ENCODE measurements at regions not wholly inside any gene's neighbourhood (a gene's known extent, or its start where the extent isn't known, plus 50 kb on each side); places are given as distances from the start of the nearest gene placed in this dataset.

DNA sequence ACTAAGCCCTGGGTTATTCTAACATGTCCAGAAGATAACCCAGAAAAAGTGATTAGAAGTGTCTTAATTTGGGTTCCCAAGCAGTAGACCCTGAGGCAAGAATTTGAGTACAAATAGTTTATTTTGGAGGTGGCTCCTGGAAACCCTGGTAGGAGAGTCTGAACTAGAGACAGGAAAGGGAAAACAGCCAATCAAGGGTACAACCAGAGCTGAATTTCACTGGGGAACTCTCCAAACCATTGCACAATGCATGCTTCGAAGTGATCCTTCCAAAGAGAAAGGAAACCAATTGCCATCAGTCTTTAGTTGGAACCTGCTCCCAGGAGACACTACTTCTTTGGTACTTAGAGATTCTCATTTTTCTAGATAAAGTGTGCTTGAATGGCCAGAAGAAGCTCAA, 361.5 kb downstream of the MBD2 start:
- peaks cover 7% of the 10 kb centered on the region for H3K4me1 Mint-ChIP-seq
- H3K36me3 Mint-ChIP-seq (ENCODE audit: low read depth), result no peaks in the 10 kb centered on the region
- H3K27ac Mint-ChIP-seq (ENCODE audit: unreplicated experiment), result no peak overlapping the region
- H3K27me3 Mint-ChIP-seq (ENCODE audit: low read depth), result no peaks in the 10 kb centered on the region
- no peaks in the 10 kb centered on the region for H3K9me3 Mint-ChIP-seq
- H3K4me3 Mint-ChIP-seq, result no peak overlapping the region
- no peak for DNase-seq (ENCODE audit: low read depth, low spot score)
- TF ChIP-seq, protein P1, sequence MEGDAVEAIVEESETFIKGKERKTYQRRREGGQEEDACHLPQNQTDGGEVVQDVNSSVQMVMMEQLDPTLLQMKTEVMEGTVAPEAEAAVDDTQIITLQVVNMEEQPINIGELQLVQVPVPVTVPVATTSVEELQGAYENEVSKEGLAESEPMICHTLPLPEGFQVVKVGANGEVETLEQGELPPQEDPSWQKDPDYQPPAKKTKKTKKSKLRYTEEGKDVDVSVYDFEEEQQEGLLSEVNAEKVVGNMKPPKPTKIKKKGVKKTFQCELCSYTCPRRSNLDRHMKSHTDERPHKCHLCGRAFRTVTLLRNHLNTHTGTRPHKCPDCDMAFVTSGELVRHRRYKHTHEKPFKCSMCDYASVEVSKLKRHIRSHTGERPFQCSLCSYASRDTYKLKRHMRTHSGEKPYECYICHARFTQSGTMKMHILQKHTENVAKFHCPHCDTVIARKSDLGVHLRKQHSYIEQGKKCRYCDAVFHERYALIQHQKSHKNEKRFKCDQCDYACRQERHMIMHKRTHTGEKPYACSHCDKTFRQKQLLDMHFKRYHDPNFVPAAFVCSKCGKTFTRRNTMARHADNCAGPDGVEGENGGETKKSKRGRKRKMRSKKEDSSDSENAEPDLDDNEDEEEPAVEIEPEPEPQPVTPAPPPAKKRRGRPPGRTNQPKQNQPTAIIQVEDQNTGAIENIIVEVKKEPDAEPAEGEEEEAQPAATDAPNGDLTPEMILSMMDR (conservative IDR thresholded peaks at IDR 0.05), result no peak

DNA sequence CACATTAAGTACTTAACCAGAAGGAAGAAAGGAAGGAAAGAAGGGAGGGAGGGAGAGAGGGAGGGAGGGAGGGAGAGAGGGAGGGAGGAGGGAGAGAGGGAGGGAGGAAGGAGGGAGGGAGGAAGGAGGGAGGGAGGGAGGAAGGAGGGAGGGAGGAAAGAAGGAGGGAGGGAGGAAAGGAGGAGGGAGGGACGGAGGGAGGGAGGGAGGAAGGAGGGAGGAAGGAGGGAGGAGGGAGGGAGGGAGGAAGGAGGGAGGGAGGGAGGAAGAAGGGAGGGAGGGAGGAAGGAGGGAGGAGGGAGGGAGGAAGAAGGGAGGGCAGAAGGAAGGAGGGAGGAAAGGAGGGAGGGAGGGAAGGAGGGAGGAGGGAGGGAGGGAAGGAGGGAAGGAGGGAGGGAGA, 363.3 kb downstream of the MBD2 start:
- Mint-ChIP-seq H3K4me1 (peaks cover 7% of the 10 kb centered on the region), H3K27me3 (ENCODE audit: low read depth) (no peaks in the 10 kb centered on the region)
- TF ChIP-seq, protein P1 (conservative IDR thresholded peaks at IDR 0.05), result no peak

DNA sequence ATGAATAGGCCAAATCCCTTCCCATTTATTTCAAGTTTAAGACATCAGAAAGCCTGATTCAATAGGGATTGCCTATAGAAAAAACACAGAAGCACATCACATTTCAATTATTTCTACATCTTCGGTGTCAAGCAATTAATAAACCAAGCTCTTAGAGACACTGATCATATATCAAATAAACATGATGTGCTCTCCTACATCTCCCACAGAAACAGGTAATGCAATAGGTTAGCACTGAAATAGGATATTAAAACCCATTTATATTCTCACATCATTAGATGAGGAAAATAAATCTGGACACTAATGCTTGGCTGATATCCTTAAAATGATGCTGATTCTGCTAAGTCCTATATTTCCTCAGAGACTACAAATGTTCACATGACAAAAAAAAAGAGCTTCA, 364.7 kb downstream of the MBD2 start:
- Mint-ChIP-seq H3K27ac (ENCODE audit: unreplicated experiment) (no peak overlapping the region), H3K27me3 (ENCODE audit: low read depth) (no peaks in the 10 kb centered on the region), H3K4me3 (no peak overlapping the region), H3K36me3 (ENCODE audit: low read depth) (no peaks in the 10 kb centered on the region), H3K4me1 (peaks cover 7% of the 10 kb centered on the region), H3K9me3 (no peaks in the 10 kb centered on the region)
- TF ChIP-seq, protein P1 (conservative IDR thresholded peaks at IDR 0.05), result no peak
- DNase-seq (ENCODE audit: low read depth, low spot score), result no peak

More for the DNA sequence above, 363.3 kb downstream of the MBD2 start:
- DNase-seq (ENCODE audit: low read depth, low spot score), result no peak
- H3K4me3 Mint-ChIP-seq, result no peak overlapping the region
- H3K36me3 Mint-ChIP-seq (ENCODE audit: low read depth), result no peaks in the 10 kb centered on the region
- no peak overlapping the region for H3K27ac Mint-ChIP-seq (ENCODE audit: unreplicated experiment)
- no peaks in the 10 kb centered on the region for H3K9me3 Mint-ChIP-seq

DNA sequence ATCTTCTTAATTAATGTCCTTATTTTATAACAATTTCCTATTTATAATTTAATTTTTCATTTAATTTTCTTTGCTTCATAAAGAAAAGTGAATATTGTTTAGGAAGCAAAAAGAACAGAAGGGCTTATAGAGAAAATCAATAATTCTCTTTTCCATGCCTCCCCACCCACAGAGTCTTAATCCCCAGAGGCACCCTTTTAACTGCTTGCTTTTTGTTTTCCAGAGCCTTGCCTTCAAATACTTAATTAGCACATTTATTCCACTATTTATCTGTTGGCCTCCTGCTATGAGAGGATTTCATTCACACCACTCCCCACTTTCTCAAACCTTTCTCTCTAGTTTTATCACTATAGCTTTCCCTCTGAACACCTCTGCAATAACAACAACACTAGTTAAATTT, 373.6 kb downstream of the MBD2 start:
- no peaks in the 10 kb centered on the region for H3K36me3 Mint-ChIP-seq (ENCODE audit: low read depth)
- peaks cover 3% of the 10 kb centered on the region for H3K27me3 Mint-ChIP-seq (ENCODE audit: low read depth)
- H3K27ac Mint-ChIP-seq (ENCODE audit: unreplicated experiment), result no peak overlapping the region
- peaks cover 7% of the 10 kb centered on the region for H3K4me1 Mint-ChIP-seq
- DNase-seq (ENCODE audit: low read depth, low spot score), result no peak
- no peak overlapping the region for H3K4me3 Mint-ChIP-seq
- H3K9me3 Mint-ChIP-seq, result no peaks in the 10 kb centered on the region
- TF ChIP-seq, protein P1 (conservative IDR thresholded peaks at IDR 0.05), result no peak

DNA sequence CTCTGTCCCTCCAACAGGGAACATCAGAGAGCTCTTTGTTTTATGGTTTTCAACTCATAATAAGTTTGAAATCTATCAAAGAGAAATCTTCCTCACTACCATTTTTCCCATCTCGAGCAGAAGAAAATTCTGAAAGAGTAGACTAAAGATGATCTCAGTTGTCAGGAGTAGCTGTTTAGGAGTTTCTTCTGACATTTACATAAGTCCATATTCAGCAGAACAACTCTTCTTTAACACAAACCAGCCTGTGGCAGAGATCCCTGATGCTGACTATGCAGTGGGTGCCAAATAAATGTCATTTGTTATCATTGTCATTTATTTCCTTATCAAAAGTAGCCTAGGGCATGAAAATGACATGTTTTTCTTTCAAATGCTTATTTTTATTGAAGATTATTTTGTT, 380.7 kb downstream of the MBD2 start:
- TF ChIP-seq, protein P1 (conservative IDR thresholded peaks at IDR 0.05), result no peak
- Mint-ChIP-seq H3K27ac (ENCODE audit: unreplicated experiment) (no peak overlapping the region), H3K4me3 (no peak overlapping the region), H3K4me1 (no peaks in the 10 kb centered on the region), H3K27me3 (ENCODE audit: low read depth) (no peaks in the 10 kb centered on the region), H3K9me3 (peaks cover 2% of the 10 kb centered on the region), H3K36me3 (ENCODE audit: low read depth) (no peaks in the 10 kb centered on the region)
- DNase-seq (ENCODE audit: low read depth, low spot score), result no peak

Measured in neural crest cell (in vitro differentiated cells).